C1 segment of cervical spinal cord (tissue), 14 donors: ENCODE measurements at regions not wholly inside any gene's neighbourhood (a gene's known extent, or its start where the extent isn't known, plus 50 kb on each side); places are given as distances from the start of the nearest gene placed in this dataset.

ENCODE experiments used
- DNase-seq, 14 donors: peaks; one replicate each; lab custom pipeline; 2025; lab: John Stamatoyannopoulos, UW

DNA sequence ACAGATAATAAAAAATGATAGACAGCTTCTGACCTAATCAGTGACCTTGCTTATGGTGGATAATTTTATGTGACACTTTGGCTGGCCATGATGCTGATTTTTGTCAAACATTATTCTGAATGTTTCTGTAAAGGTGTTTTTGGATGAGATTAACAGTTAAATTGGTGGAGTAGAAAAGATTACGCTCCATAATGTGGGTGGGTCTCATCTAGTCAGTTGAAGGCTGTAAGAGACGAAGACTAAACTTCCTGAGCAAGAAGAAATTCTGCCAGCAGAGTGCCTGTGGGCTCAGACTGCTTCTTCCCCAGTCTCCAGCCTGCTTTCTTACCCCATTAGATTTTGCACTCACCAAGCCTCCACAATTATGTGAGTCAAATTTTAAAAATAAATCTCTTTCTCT, 214.9 kb upstream of the ITGA4 start:
- DNase-seq: no peak

DNA sequence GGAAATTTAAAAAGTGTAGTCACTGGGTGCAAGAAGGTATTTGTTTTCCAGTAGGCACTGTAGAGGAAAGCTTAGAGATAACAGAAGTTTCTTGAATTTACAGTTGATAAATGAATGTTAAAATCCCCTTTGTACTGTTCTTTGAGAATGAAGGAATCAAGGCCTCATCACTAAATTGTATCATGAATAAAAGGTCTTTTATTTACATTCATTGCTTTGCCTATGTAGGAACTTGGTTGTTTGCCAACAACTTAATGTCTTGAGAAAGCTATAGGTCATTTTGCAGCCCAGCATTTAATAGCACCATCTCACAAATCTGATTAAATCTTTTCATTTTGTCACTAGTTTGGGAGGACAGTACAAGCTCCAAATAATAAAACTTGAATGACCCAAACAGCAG, 213.9 kb upstream of the ITGA4 start:
- no peak for DNase-seq

DNA sequence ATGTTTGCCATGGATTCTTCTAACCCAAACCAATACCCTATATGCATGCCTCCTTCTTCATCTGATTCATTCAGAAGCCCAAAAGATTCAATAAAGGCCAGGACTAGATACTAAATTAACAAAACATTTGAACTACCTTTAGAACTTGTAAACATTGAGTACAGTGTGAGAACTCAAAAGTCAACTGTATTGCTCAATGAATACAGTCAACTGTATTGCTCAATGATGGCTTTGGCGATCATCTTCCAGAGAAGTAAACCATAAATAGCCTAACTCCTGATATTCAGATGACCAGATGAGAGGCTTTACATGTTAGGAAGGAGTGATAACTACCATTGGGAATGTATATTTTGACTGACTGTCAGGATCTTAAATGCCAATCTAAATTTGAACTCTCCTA, 206.5 kb upstream of the ITGA4 start:
- DNase-seq: no peak

DNA sequence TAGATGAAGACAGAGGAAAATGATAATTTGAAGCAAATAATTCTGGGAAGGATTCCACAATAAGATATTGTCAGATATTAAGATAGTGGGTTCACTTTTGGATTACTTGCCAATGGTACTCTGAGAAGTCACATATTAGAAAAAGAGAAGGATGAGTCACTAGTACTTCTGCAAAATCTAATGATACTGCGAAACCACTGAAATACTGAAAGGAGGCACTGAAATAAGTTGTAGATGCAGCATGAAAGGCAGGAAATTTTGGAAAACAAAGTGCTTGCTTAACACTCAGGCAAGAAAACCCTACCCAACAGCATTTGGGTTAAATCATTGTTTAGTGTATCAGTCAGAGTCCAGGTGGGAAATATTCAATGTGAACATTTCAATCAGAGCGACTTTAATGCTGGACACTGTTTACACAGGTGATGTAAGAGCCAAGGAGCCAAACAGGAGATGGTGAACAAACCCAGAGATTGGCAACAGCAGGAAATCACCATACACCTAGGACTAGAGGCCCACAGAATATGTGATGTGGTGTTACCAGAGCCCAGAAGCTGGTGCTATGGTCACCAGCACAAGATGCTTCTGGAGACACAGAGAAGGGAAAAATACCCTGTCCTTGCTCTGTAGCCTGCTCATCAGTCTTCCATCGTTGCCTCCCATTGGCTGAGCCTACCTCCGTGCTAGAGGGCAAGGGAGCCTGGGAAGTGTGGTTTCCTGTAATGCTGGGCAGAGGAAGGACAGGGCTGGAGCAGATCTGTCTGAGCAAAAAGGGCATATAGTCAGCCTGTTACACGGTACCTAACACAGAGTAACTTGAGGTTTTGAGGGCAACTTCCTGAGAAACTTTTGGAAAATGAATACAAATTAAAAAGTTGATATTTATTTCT, 204.7 kb upstream of the ITGA4 start:
- no peak for DNase-seq

DNA sequence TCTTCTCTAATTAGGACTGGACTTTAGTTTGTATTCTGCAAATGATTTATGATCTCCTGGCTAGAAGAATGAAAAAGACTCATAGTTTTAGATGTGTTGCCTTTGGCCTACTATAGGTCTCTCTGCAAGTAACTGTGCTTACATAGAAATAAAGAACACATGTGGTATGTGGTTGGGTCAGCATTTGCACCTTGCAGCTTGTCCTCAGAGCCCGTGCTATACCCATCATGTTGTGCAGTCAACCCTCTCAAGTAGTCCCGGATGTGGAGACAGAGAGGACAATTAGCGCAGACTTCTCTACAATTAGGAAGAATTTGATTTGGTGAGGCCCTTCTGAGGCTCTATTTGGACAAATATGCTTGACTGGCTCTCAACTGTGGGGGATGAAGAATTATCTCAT, 203.7 kb upstream of the ITGA4 start:
- no peak for DNase-seq

DNA sequence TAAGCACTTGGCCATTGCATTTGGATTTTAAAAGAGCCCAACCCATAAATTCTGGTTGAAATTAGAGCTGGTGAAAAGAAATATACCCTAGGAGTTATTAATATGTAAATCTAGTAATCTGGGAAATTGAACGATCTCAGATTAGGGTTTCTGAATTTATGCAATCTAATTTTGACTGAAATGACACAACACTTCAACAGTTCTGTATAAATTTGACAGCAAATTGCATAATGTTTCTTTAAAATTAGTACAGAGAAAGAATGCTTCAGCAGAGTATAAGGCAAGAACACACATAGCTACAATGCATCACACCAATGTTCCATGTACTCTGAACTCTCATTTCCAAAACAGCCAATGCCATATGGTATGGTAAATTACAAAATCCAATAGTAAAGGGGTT, 201.5 kb upstream of the ITGA4 start:
- no peak for DNase-seq

DNA sequence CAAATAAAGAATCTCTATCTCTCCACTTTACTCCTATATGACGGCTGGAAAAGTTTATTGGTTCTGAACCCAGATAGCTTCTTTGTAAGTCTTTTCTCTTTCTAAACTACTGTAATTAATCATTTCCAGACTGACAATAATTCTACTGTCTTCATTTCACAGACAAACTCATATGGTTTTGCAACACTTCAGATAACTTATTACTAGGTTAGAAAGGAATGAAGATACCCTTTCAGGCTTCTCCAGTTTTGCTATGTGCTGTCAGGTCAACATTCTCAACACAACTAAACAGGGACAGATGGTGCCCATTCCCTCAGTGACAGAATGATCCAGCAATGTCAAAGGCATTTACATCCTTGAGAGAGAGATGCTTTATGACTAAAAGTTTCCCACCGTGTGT, 198.5 kb upstream of the ITGA4 start:
- DNase-seq: no peak

DNA sequence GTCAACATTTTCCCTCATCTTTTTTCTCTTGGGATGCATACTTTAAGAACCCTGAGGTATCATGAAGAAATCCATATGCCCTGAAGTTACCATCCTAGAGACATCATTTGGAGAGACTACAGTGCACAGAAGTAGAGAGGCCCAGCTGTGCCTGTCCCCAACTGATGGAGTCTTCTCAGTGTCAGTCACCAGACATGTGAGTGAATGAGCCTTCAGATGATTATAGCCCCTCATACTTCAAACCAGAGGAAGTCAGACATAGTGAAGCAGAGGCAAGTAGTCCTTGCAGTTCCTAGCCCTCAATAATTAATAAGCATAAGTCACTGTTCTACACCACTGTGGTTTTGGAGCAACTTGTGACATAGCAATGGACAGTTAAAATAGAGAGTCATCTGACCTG, 194.4 kb upstream of the ITGA4 start:
- DNase-seq: no peak

DNA sequence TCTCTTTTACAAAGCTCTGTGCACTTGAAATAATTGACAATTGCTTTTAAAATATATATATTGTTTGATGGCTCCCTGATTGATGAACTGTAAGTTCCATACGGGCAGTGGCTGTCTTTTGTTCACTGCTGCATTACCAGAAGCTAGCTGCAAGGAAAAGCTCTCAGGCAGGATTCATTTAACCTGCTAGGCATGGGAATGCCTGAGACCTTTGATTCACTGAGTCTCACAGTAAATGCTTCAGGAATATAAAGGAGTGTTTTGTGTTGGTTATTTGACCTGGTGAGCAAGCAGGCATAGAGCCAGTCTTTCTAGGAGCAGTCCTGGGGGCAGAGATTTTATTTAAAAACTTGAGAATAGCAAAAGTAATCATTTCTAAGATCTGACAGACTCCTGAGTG, 193.2 kb upstream of the ITGA4 start:
- DNase-seq: no peak

DNA sequence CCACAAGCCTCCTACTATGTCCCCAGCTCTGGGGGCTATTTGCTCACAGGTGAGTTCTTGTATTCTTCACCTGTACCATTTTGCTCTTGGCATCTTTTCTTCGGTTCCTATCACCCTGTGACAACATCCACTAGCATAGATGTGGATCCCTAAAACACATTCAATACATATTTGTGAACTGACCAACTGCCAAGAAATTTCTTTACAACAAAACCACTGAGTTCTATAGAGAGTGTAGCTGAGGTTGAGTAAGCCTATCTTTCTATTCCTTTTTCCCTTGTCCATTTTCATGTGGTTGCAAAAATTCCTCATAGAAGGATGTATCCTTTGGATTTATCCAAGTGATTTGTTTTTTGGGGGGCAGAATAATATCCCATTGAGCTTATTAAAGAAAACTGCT, 192.7 kb upstream of the ITGA4 start:
- DNase-seq: no peak

DNA sequence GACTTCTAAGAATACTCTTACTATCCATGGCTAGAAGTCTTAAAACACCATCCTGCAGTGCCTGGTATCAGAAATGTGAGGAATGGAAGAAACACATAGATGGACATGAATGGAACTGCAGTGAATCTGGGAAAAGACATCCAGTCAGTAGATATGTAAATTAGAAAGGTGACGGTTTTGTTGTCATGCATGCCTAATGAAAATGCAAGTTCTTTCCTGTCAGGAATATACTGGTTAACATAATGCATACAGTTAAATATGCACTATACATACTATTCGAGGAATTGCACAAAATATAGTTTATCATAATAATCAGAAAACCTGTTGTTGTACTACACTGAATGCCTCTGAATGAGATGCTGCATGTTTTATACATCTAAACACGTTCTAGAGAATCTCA, 190.6 kb upstream of the ITGA4 start:
- no peak for DNase-seq

DNA sequence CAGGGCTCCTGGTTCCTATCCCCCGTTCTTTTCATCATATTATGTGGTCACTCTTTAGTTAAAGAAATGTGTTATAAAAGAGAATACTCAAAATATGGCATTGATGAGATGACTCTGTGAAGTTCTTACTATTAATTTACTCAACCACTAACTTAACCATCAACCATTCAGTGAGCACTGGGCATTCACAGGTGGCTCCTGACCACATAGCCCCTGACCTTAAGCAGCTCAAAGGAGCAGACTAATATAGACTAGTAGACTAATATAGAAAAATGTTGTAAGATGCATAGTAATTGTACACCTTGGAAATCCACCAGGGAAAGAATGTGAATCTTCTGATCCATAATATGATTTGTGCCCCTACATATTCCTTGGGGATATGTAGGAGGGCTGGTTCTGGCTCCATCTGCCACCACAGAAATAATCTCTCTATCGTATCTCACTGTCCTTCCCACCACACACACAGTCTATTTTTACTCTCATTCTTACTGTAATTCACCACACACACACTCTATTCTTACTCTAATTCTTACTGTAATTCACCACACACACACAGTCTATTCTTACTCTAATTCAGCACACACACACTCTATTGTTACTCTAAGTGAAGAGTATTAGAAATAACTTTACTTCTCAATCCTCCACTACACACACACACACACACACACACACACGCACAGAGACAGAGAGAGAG, 188.9 kb upstream of the ITGA4 start:
- no peak for DNase-seq

DNA sequence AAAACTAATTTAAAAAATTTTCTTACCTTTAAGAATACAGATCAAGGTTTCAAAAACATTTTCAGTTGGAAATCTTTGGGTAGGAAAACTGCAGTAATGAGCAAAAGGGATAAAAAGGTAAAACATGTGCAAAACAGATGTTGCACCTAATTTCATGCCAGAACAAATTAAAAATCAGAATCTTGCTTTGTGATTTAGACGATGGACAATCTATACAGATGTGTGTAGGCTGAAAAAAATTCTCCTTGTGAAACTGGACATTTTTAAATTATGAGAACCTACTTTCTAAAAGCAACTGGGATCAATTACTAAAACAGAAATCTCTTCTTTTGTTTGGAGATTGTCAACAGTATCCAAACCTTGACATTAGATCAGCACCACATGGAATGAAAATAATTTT, 183.2 kb upstream of the ITGA4 start:
- no peak for DNase-seq

DNA sequence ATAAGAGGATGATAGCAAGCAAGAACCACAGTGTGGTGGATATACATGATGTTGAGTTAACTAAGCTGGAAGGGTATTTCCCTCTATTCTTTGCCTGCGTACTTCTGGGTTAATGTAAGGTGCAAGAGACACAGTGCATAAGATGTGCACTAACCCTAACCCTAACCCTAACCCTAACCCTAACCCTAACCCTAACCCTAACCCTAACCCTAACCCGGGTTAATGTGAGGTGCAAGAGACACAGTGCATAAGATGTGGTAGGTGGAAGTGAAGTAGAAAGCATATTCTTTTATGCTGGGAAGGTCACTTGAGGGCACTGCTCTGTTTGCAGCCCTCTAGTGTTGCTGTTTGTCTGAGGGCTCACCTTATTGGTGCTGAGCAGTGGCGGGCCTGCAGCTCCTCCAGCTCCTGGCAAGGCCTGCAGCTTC, 181.5 kb upstream of the ITGA4 start:
- DNase-seq: no peak

DNA sequence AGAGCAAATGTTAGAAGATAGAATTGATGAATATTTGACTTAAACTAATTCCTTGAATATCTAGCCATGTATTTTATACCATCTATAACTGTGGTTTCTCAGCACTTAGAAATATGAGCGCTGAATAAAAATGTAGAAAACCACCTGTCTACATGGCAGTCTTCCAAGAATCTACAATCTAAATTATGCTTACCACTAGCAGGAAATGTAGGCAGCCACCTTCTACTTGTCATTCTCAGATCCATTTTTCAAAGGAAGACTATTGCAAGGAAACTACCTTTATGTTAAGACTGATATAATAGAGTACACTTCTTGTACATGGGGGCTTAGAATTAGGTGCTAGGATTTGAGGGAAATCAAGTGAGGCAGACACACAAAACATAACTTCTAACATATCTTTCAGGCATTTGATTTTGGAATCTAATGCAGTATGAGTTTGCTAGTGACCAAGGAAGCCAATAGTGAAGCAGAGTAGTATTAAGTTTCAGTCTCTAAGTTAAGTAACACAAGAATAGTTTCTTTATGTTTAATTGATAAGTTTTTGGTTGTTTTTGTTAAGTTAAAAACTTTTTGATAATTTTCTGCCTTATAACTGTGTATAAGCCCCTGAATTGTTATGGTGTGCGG, 175.9 kb upstream of the ITGA4 start:
- DNase-seq: peak in 1 of 14 donors; percentile 7

DNA sequence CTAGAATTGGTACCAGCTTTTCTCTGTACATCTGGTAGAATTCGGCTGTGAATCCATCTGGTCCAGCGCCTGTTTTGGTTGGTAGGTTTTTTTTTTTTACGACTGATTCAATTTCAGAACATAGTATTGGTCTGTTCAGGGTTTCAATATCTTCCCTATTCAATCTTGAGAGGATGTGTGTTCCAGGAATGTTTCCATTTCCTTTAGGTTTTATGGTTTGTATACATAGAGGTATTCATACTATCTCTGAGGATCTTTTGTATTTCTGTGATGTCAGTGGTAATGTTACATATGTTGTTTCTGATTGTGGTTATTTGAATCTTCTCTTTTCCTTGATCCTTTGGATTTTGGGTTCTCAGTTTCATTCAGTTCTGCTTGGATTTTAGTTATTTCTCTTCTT, 172.1 kb upstream of the ITGA4 start:
- DNase-seq: no peak

DNA sequence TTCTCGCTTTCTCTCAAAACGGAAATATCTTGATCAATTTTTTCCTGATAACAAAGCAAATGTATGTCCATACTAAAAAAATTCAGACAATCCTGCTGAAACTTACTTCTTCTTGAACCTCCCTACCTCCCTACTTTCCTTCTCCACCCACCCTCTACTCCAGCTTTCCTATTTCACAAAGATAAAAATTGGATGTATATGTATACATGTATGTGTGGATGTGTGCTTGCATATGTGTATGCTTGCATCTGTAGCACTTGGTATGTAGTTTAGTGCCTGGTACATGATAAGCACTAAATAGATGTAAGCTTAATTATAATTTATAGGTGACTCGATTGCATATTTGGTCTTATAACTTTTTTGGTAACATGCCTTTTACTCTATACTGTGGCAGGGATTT, 167.5 kb upstream of the ITGA4 start:
- no peak for DNase-seq

DNA sequence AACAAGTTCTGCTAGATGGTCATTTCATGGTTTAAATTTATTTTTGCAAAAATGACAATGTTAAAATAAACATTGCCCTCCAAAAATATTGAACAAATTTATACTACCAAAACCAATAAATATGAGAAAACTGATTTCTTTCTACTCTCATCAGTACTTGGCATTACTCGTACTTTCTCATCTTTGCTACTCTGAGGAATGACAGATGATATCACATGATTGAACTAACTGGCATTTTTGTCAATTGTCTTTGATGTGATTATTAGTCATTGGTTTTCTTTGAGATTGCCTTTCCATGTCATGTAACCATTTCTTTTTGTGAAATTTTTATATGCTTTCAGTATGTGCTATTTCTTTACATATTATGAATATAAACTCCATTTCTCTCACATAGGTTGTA, 167.0 kb upstream of the ITGA4 start:
- no peak for DNase-seq

DNA sequence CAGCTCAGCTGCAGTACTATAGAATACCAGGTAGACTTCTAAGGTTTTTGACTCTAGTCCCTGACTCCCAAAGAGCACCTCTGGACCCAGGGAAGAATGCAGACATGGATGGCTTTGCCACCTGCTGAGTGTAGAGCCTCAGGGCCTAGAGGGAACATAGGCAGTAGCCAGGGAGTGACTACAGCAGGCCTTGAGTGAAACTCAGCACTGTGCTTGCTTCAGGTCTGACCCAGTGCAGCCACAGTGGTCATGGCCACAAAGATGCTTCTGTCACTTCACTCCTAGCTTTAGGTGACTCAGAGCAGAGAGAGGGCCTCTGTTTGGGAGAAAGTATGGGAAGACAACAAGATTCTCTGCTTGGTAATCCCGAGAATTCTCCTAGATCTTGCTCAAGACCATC, 162.2 kb upstream of the ITGA4 start:
- DNase-seq: no peak

DNA sequence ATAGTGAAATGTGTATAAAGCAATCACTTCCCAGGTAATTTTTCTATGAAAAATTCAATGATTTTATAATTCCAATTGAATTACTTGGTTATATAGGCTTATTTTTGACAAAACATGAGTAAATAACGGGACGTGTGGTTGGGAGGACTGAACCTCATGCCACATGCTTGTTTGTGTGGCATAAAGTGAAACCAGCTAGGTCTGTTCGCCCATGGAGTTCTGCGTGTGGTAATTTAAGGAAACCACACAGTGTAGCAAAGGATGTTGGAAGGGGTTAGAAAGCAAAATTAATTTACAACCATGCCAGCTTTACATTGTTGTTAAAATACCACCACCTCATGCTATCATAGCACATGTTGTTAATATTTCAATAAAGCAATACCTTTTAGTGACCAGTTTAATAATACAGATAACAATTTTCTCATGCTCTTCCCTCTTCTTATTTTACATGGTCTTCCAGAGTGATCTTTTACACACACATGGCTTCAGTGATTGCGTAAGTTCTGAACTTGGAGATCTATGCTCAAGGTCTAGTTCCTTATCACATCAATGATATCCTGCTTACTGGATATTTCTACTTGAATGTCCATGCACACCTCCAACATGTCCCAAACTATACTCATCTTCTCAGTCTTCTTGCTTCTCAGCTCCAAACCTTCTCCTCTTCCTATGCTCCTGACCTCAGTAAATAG, 156.4 kb upstream of the ITGA4 start:
- no peak for DNase-seq

DNA sequence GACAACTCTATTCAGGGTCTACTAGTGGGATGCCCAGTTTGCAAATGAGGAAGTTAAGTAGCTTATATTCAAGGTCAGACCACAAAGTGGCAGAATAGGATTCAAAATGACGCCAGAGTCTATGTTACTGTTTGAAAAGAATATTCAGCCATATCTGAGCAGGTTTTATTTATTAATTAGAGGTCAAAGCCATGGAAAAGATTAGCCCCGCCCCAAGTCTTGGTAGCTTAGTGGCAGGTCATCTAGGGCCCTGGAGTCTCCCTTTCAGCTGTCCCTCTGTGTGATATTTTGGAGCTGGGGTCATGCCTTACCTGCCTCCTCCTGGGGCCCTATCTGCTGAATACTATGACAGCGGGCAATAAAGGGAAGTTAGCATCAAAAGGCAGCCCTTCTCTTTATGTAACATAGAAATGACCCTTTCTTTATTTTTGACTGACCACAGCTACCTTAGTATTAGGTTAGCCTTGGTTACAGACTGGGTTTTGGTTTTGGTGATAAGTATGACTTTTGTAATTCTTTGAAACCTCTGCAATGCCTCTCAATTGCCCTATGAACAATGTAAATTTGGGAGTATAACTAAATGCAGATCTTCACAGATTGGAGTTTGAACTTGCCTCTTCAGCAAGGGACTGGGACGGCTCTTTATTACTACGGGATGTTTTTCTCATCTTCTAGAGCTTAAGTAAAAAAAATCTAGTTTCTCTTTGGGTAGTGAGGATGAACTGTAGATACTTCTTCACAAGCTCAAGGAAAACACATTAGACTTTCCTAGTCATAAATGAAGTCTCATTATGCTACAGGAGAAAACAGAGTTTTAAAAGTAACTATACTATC, 153.0 kb upstream of the ITGA4 start:
- DNase-seq: no peak
